MM.1S (cell line): ENCODE measurements at regions not wholly inside any gene's neighbourhood (a gene's known extent, or its start where the extent isn't known, plus 50 kb on each side); places are given as distances from the start of the nearest gene placed in this dataset.

Experiments
- EZH2 ChIP-seq: fragments of 300-600 bp; sonication (generic); optimal IDR thresholded peaks from 2 replicates; pipeline ENCODE3; 2017; ENCODE audit warnings: low read depth, mild to moderate bottlenecking, antibody characterized with exemption, low read length, mixed read lengths
- TF ChIP-seq, protein P1 (sequence below): fragments of 300-600 bp; sonication (generic); IDR thresholded peaks from 2 replicates; pipeline ENCODE4 v1.5.1; 2016; ENCODE audit warnings: antibody characterized with exemption, low read length, mixed read lengths

DNA sequence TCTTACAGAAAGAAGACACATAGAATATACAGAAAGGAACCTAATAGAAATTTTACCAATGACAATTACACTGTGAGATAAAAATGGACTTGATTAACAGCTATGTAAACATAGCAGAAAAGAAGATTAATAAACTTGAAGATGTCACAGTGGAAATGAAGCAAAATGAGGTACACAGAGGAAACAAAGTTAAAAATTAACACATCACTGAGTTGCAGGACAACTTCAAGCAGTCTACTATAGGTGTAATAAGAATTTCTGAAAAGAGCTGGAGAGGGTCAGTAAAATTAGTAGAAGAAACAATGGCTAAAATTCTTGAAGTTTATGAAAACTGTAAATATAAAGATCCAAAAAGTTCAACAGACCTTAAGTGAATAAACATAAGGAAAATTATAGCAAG is 738.7 kb downstream of the C12orf50 start:
- TF ChIP-seq, protein P1, sequence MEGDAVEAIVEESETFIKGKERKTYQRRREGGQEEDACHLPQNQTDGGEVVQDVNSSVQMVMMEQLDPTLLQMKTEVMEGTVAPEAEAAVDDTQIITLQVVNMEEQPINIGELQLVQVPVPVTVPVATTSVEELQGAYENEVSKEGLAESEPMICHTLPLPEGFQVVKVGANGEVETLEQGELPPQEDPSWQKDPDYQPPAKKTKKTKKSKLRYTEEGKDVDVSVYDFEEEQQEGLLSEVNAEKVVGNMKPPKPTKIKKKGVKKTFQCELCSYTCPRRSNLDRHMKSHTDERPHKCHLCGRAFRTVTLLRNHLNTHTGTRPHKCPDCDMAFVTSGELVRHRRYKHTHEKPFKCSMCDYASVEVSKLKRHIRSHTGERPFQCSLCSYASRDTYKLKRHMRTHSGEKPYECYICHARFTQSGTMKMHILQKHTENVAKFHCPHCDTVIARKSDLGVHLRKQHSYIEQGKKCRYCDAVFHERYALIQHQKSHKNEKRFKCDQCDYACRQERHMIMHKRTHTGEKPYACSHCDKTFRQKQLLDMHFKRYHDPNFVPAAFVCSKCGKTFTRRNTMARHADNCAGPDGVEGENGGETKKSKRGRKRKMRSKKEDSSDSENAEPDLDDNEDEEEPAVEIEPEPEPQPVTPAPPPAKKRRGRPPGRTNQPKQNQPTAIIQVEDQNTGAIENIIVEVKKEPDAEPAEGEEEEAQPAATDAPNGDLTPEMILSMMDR: no peak
- TF ChIP-seq EZH2: no peak
